Common myeloid progenitor, CD34-positive (primary cell): ENCODE measurements at regions not wholly inside any gene's neighbourhood (a gene's known extent, or its start where the extent isn't known, plus 50 kb on each side); places are given as distances from the start of the nearest gene placed in this dataset.

ENCODE experiments used
- CTCF ChIA-PET: fragments of 350-600 bp; sonication (Branson Sonifier 250); formaldehyde crosslinking; loops from one replicate; lab custom pipeline; 2021; ENCODE audit warnings: antibody characterized with exemption; lab: Charles Lee
- POLR2A ChIA-PET: fragments of 350-600 bp; sonication (Branson Sonifier 250); formaldehyde crosslinking; loops from one replicate; lab custom pipeline; 2021; ENCODE audit warnings: antibody characterized with exemption; lab: Charles Lee
- DNase-seq, 3 donors: peaks; one replicate each; pipeline versions ENCODE4 v3.0.0 to v3.0.0-alpha.2; 2013
- H3K27ac ChIP-seq, 2 experiments: 1 replicate in 1 of 2; 2 replicates in 1 of 2; pipeline ENCODE4 v1.7.0; 2013; ENCODE audit warnings: inconsistent platforms in 2 of 2, low read length in 2 of 2, mild to moderate bottlenecking in 2 of 2, low read depth in 1 of 2, moderate library complexity in 1 of 2; ENCODE audit not compliant: severe bottlenecking in 2 of 2, insufficient read depth in 1 of 2, poor library complexity in 1 of 2
- H3K27me3 ChIP-seq, 5 experiments: replicated peaks in 2 of 5; 1 replicate in 3 of 5; 2 replicates in 2 of 5; pipeline versions ENCODE4 v1.6.1 to v1.7.0; 2013; ENCODE audit warnings: low read length in 4 of 5, mild to moderate bottlenecking in 2 of 5, moderate library complexity in 2 of 5, inconsistent platforms in 1 of 5; ENCODE audit not compliant: insufficient read depth in 5 of 5, control insufficient read depth in 4 of 5
- H3K36me3 ChIP-seq, 4 experiments: 1 replicate in 2 of 4; 2 replicates in 2 of 4; pipeline versions ENCODE4 v1.6.1 to v1.7.0; 2013; ENCODE audit warnings: low read length in 3 of 4, control low read depth in 1 of 4, mild to moderate bottlenecking in 1 of 4; ENCODE audit not compliant: control insufficient read depth in 4 of 4, insufficient read depth in 4 of 4
- H3K4me1 ChIP-seq, 4 experiments: 1 replicate in 3 of 4; 2 replicates in 1 of 4; pipeline versions ENCODE4 v1.6.1 to v1.7.1; 2013; ENCODE audit warnings: low read length in 3 of 4, mild to moderate bottlenecking in 3 of 4, control low read depth in 1 of 4, inconsistent platforms in 1 of 4, moderate library complexity in 1 of 4; ENCODE audit not compliant: control insufficient read depth in 4 of 4, insufficient read depth in 4 of 4; ENCODE audit errors: control extremely low read depth in 1 of 4
- H3K4me3 ChIP-seq, 7 experiments: 1 replicate in 4 of 7; 2 replicates in 3 of 7; pipeline versions ENCODE4 v1.5.1 to v1.7.0; 2013; ENCODE audit warnings: mild to moderate bottlenecking in 7 of 7, low read length in 6 of 7, moderate library complexity in 6 of 7, inconsistent platforms in 2 of 7, low read depth in 2 of 7, control low read depth in 1 of 7; ENCODE audit not compliant: insufficient read depth in 4 of 7, control insufficient read depth in 1 of 7; ENCODE audit errors: extremely low read depth in 1 of 7
- H3K9me3 ChIP-seq, 5 experiments: 1 replicate in 4 of 5; 2 replicates in 1 of 5; pipeline versions ENCODE4 v1.6.1 to v1.7.1; 2013; ENCODE audit warnings: low read length in 4 of 5, mild to moderate bottlenecking in 2 of 5, inconsistent platforms in 1 of 5, low read depth in 1 of 5, moderate library complexity in 1 of 5; ENCODE audit not compliant: control insufficient read depth in 4 of 5, insufficient read depth in 2 of 5; ENCODE audit errors: control extremely low read depth in 1 of 5
- WGBS: methylation state at CpG from one replicate; pipeline ENCODE4 v1.1.5; 2013; ENCODE audit not compliant: insufficient coverage; 5-methylcytosine and 5-hydroxymethylcytosine counted together

- H3K9me3 ChIP-seq = no peaks in the 10 kb centered on the region
- no peak overlapping the region for H3K27ac ChIP-seq
- no peaks in the 10 kb centered on the region for H3K4me1 ChIP-seq
- no peaks in the 10 kb centered on the region for H3K36me3 ChIP-seq
- CTCF ChIA-PET = no interaction called here
- H3K4me3 ChIP-seq = no peak overlapping the region
- no peak for DNase-seq
- POLR2A ChIA-PET = no interaction called here
- H3K27me3 ChIP-seq = peaks cover 0 to 14% (median 5%) of the 10 kb centered on the region in 5 experiments
- 79% methylated on average over 4 of the region's 4 CpGs for WGBS
Measured at GRCh38 chr10:58948303-58948702, 228.1 kb upstream of the PHYHIPL start.

GRCh38 chr10:58950618-58951017 is 225.8 kb upstream of the PHYHIPL start:
- no peaks in the 10 kb centered on the region for H3K9me3 ChIP-seq
- H3K27ac ChIP-seq = no peak overlapping the region
- H3K36me3 ChIP-seq = no peaks in the 10 kb centered on the region
- ChIA-PET POLR2A (no interaction called here), CTCF (interaction anchor here (0.6 kb wide), 1 partner anchor 285 kb away, joined by 3 read pairs; no protein-coding TSS in a partner anchor)
- H3K4me3 ChIP-seq = no peak overlapping the region
- no peak for DNase-seq
- peaks cover 0 to 9% (median 5%) of the 10 kb centered on the region in 5 experiments for H3K27me3 ChIP-seq
- 54% methylated on average over 1 of the region's 1 CpG for WGBS
- no peaks in the 10 kb centered on the region for H3K4me1 ChIP-seq

- CTCF ChIA-PET = interaction anchor here (1.3 kb wide), 1 partner anchor 672 kb away, joined by 4 read pairs; no protein-coding TSS in a partner anchor
- H3K9me3 ChIP-seq = no peaks in the 10 kb centered on the region
- peaks cover 0 to 5% (median 4%) of the 10 kb centered on the region in 5 experiments for H3K27me3 ChIP-seq
- no peak for DNase-seq
- no peaks in the 10 kb centered on the region for H3K36me3 ChIP-seq
- no peaks in the 10 kb centered on the region for H3K4me1 ChIP-seq
- WGBS = 57% methylated on average over 1 of the region's 1 CpG
- no peak overlapping the region for H3K27ac ChIP-seq
- no peak overlapping the region for H3K4me3 ChIP-seq
- POLR2A ChIA-PET = no interaction called here
Measured at GRCh38 chr10:58951087-58951486, 225.4 kb upstream of the PHYHIPL start.

- no peak overlapping the region for H3K27ac ChIP-seq
- DNase-seq = no peak
- WGBS = 100% methylated on average over 2 of the region's 5 CpGs
Measured at GRCh38 chr10:58951746-58952145, 224.7 kb upstream of the PHYHIPL start.

DNA sequence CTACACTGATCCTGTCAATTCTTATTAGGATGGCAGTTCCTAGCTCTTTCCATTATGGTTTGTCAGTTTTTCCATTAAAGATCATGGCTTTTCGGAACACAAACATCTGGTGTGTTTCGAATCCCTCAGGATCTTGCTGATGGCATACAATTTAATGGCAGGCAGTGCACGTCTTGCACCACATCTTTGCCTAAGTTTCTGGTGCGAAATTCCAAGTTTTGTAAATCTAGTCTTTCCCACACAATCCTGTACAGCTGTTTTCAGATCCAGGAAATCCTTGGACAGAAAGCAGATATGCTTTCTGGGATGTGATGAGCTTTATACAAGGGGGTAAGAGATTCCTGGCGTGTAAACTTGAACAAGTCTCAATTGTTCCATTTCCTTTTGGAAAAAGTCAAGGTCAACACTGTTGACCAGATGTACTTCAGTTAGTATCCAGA is 224.3 kb upstream of the PHYHIPL start:
- POLR2A ChIA-PET = no interaction called here
- no peaks in the 10 kb centered on the region for H3K9me3 ChIP-seq
- no peaks in the 10 kb centered on the region for H3K4me1 ChIP-seq
- CTCF ChIA-PET = interaction anchor here (1.2 to 1.3 kb wide), 3 partner anchors 40 to 671 kb away, joined by 3 to 4 read pairs (median 3); no protein-coding TSS in a partner anchor
- no peak overlapping the region for H3K4me3 ChIP-seq
- no peak overlapping the region for H3K27ac ChIP-seq
- H3K27me3 ChIP-seq = peaks cover 0 to 5% (median 0%) of the 10 kb centered on the region in 5 experiments
- H3K36me3 ChIP-seq = no peaks in the 10 kb centered on the region
- no peak for DNase-seq
- WGBS = 81% methylated on average over 5 of the region's 5 CpGs

More at GRCh38 chr10:58951746-58952145, 224.7 kb upstream of the PHYHIPL start:
- Histone ChIP-seq H3K36me3 (no peaks in the 10 kb centered on the region), H3K4me1 (no peaks in the 10 kb centered on the region), H3K9me3 (no peaks in the 10 kb centered on the region), H3K4me3 (no peak overlapping the region), H3K27me3 (peaks cover 0 to 5% (median 0%) of the 10 kb centered on the region in 5 experiments)
- ChIA-PET CTCF (interaction anchor here (1.2 to 1.3 kb wide), 3 partner anchors 39 to 671 kb away, joined by 3 to 4 read pairs (median 3); no protein-coding TSS in a partner anchor), POLR2A (no interaction called here)

DNA sequence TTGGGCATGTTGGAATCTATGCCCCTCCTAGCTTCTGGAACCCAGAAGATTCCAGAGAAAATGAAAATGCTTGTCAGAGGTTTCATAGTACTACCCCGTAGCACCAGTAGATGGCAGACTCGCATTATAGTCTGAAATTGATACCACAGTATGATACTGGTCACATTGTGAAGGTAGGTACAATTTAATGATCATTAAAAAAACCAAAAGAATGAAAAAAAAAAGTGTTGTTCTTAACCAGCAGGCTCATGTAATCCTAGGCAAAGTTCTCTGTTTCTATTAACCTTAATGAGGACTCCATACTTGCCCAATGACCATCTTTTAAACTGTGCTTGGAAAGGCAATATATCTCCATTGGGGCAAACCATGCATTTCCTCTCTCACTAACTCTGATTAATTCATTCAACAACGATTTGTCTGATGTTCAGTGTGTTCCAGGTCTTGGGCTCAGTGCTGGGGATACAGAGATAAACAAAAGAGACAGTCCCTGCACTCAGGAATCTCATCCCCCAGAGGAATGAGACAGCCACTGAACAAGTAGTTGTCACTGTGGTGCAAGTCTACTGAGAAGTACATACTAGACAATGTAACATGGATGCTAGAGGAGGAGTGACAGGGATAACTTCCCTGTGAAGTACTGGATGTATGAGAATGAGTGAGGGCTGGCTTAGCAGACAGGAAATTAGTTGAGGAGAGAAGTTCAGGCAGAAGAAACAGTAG is 223.5 kb upstream of the PHYHIPL start:
- Histone ChIP-seq H3K4me3 (no peak overlapping the region), H3K9me3 (no peaks in the 10 kb centered on the region), H3K27me3 (peaks cover 0 to 5% (median 0%) of the 10 kb centered on the region in 5 experiments), H3K27ac (no peak overlapping the region), H3K36me3 (no peaks in the 10 kb centered on the region), H3K4me1 (no peaks in the 10 kb centered on the region)
- ChIA-PET POLR2A (no interaction called here), CTCF (interaction anchor here (1.2 to 1.3 kb wide), 2 partner anchors 41 to 229 kb away, joined by 3 read pairs; no protein-coding TSS in a partner anchor)
- DNase-seq = peak; percentile 3 to 31 (median 19)
- 0% methylated on average over 3 of the region's 3 CpGs for WGBS

DNA sequence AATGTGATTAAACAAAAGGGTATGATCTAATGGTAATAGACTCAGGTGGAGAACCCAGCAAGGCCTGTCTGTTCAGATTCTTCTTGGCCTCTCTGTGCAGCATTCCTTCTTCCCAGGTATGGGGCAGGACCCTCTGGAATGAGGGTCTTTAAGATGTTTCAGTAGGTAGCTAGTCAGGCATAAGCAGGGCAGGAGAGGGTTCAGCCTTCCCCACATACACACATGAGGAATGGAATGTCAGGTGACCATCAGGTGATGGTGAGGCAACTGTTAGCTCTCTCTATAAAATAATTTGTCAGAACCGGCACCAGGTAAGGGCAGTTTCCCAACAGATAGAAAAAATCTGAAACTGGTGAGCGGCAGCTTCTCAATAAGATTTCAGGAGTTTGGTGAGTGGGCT is 222.3 kb upstream of the PHYHIPL start:
- H3K27me3 ChIP-seq = peaks cover 0 to 5% (median 0%) of the 10 kb centered on the region in 5 experiments
- no peaks in the 10 kb centered on the region for H3K9me3 ChIP-seq
- WGBS = 100% methylated on average over 2 of the region's 2 CpGs
- no peaks in the 10 kb centered on the region for H3K36me3 ChIP-seq
- no peak for DNase-seq
- ChIA-PET CTCF (no interaction called here), POLR2A (no interaction called here)
- no peak overlapping the region for H3K27ac ChIP-seq
- no peaks in the 10 kb centered on the region for H3K4me1 ChIP-seq
- H3K4me3 ChIP-seq = no peak overlapping the region
